ENCODE measurements at regions not wholly inside any gene's neighbourhood (a gene's known extent, or its start where the extent isn't known, plus 50 kb on each side); places are given as distances from the start of the nearest gene placed in this dataset.

DNA sequence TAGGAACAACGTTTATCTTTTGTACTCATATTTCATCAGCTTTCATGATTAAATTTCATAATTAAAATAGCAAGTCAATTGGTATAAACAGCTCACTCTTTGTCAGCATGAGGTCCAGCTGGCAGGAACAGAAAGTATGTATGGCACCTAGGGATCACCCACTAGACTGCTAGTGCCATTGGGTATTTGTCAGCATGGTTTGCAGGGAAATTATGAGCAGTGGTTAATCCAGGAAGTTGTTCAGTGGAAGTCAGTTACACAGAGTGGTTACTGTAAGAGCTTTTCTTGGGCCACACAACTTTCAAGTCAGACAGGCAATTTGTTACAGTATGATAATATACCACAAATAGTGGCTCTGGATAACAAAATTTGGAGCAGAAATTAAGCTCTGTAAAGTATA is 340.3 kb upstream of the RGS6 start:
- TF ChIP-seq, protein P1, sequence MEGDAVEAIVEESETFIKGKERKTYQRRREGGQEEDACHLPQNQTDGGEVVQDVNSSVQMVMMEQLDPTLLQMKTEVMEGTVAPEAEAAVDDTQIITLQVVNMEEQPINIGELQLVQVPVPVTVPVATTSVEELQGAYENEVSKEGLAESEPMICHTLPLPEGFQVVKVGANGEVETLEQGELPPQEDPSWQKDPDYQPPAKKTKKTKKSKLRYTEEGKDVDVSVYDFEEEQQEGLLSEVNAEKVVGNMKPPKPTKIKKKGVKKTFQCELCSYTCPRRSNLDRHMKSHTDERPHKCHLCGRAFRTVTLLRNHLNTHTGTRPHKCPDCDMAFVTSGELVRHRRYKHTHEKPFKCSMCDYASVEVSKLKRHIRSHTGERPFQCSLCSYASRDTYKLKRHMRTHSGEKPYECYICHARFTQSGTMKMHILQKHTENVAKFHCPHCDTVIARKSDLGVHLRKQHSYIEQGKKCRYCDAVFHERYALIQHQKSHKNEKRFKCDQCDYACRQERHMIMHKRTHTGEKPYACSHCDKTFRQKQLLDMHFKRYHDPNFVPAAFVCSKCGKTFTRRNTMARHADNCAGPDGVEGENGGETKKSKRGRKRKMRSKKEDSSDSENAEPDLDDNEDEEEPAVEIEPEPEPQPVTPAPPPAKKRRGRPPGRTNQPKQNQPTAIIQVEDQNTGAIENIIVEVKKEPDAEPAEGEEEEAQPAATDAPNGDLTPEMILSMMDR (conservative IDR thresholded peaks at IDR 0.05), result no peak
- no peak for TF ChIP-seq EZH2 (IDR thresholded peaks at IDR 0.05; ENCODE audit: low read depth)
- no TSS peak for BruUV-seq (replicated peaks)

DNA sequence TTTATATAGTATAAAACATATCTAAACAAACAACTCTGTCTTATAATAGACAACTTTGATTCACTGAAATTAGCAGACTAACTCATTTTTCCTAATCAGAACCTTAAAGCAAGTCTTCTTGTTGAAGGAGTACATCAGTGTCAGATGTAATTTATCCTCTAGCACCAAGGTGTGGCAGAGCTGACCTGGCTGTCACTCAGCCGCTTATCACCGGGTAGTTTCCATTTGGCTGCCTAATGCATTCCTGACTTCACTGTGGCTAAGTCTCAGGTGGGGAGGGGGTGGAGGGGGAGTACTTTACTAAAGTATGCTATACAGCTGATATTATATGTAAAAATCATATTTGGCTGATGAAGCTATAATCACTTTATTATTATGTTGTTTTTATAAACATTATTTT is 339.9 kb upstream of the RGS6 start:
- no peak overlapping the region for H3K4me2 ChIP-seq
- H3K4me3 ChIP-seq, result no peak overlapping the region
- BruUV-seq (replicated peaks), result no TSS peak
- no peaks in the 10 kb centered on the region for H3K9me2 ChIP-seq (ENCODE audit: insufficient read depth)
- H3K4me1 ChIP-seq (replicated peaks; ENCODE audit: insufficient read depth), result peaks cover 10% of the 10 kb centered on the region; the same call in 1 of the 2 replicates
- H2AFZ ChIP-seq, result no peak overlapping the region
- no peaks in the 10 kb centered on the region for H3K9me3 ChIP-seq (ENCODE audit: insufficient read depth, low read depth)
- H3K27ac ChIP-seq, result no peak overlapping the region
- H3F3A ChIP-seq (ENCODE audit: insufficient read depth, low read depth), result peaks cover 14% of the 10 kb centered on the region; the same call in 1 of the 2 replicates
- H3K27me3 ChIP-seq (ENCODE audit: insufficient read depth, low read depth), result no peaks in the 10 kb centered on the region
- H3K79me2 ChIP-seq (ENCODE audit: low read depth), result peaks cover 58% of the 10 kb centered on the region
- CTCF ChIA-PET, result no interaction called here
- intact Hi-C loops (cut with micrococcal nuclease; ENCODE audit: unreplicated experiment), result loop anchor here (10.0 kb wide), 1 partner anchor 268 kb away; the partner anchor contains the start of gene SIPA1L1
- 0 out of 2 replicates have a peak, but pooled peaks cover 3% of the 10 kb centered on the region for H3K36me3 ChIP-seq (ENCODE audit: low read depth)
- H4K20me1 ChIP-seq (ENCODE audit: insufficient read depth), result peaks cover 20% of the 10 kb centered on the region
- POLR2A ChIA-PET (ENCODE audit: unreplicated experiment), result no interaction called here
- no peak for DNase-seq
- TF ChIP-seq, protein P1 (conservative IDR thresholded peaks at IDR 0.05), result no peak
- no peak for TF ChIP-seq EZH2 (IDR thresholded peaks at IDR 0.05; ENCODE audit: low read depth)

More for the DNA sequence above, 340.3 kb upstream of the RGS6 start:
- Histone ChIP-seq H3K9me2 (ENCODE audit: insufficient read depth) (no peaks in the 10 kb centered on the region), H3K27me3 (ENCODE audit: insufficient read depth, low read depth) (no peaks in the 10 kb centered on the region), H2AFZ (no peak overlapping the region), H3K4me3 (no peak overlapping the region), H3K9me3 (ENCODE audit: insufficient read depth, low read depth) (no peaks in the 10 kb centered on the region), H4K20me1 (ENCODE audit: insufficient read depth) (peaks cover 19% of the 10 kb centered on the region), H3K4me2 (no peak overlapping the region), H3F3A (ENCODE audit: insufficient read depth, low read depth) (peaks cover 14% of the 10 kb centered on the region; the same call in 1 of the 2 replicates), H3K79me2 (ENCODE audit: low read depth) (peaks cover 58% of the 10 kb centered on the region), H3K36me3 (ENCODE audit: low read depth) (0 out of 2 replicates have a peak, but pooled peaks cover 4% of the 10 kb centered on the region), H3K4me1 (replicated peaks; ENCODE audit: insufficient read depth) (peaks cover 10% of the 10 kb centered on the region; the same call in 1 of the 2 replicates), H3K27ac (peak overlapping the region; percentile 29; the same call in 1 of the 2 replicates)
- CTCF ChIA-PET, result no interaction called here
- POLR2A ChIA-PET (ENCODE audit: unreplicated experiment), result no interaction called here
- intact Hi-C loops (cut with micrococcal nuclease; ENCODE audit: unreplicated experiment), result loop anchor here (10.0 kb wide), 1 partner anchor 267 kb away; the partner anchor contains the start of gene SIPA1L1
- no peak for DNase-seq

DNA sequence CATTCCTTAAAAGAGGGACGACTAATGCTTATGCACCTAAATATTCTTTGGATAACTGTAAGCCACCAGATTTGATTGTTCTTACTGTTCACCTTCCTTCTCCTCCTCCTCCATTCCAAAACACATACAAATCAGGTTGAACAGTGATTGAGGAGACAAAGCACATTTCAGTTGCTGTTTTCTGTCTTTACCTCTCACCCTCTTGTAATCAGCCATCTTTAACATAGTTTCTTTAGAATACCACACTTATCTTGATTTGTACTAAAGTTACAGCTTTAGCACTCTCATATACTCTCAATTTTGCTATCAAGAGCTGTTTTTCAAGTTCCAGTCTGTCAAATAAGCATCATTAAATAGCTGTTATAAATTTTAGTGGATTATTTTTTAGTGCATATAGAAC is 338.3 kb upstream of the RGS6 start:
- ChIA-PET CTCF (no interaction called here), POLR2A (ENCODE audit: unreplicated experiment) (no interaction called here)

More for the DNA sequence above, 338.3 kb upstream of the RGS6 start:
- intact Hi-C loops (cut with micrococcal nuclease; ENCODE audit: unreplicated experiment), result loop anchor here (10.0 kb wide), 1 partner anchor 269 kb away; the partner anchor contains the start of gene SIPA1L1
- no peaks in the 10 kb centered on the region for H3K27me3 ChIP-seq (ENCODE audit: insufficient read depth, low read depth)
- no peaks in the 10 kb centered on the region for H3K9me3 ChIP-seq (ENCODE audit: insufficient read depth, low read depth)
- H3K36me3 ChIP-seq (ENCODE audit: low read depth), result peaks cover 10% of the 10 kb centered on the region; the same call in 1 of the 2 replicates
- H3K9me2 ChIP-seq (ENCODE audit: insufficient read depth), result no peaks in the 10 kb centered on the region
- H3K4me2 ChIP-seq, result no peak overlapping the region
- H3K4me1 ChIP-seq (replicated peaks; ENCODE audit: insufficient read depth), result peaks cover 10% of the 10 kb centered on the region; the same call in 1 of the 2 replicates
- H4K20me1 ChIP-seq (ENCODE audit: insufficient read depth), result peaks cover 26% of the 10 kb centered on the region
- H3K27ac ChIP-seq, result no peak overlapping the region
- peaks cover 53% of the 10 kb centered on the region for H3K79me2 ChIP-seq (ENCODE audit: low read depth)
- no peak for TF ChIP-seq EZH2 (IDR thresholded peaks at IDR 0.05; ENCODE audit: low read depth)
- TF ChIP-seq, protein P1 (conservative IDR thresholded peaks at IDR 0.05), result no peak
- no peak overlapping the region for H3K4me3 ChIP-seq
- no peak for DNase-seq
- H2AFZ ChIP-seq, result no peak overlapping the region
- H3F3A ChIP-seq (ENCODE audit: insufficient read depth, low read depth), result peaks cover 14% of the 10 kb centered on the region; the same call in 1 of the 2 replicates
- no TSS peak for BruUV-seq (replicated peaks)

All from PC-9 (cell line).